Mononuclear cell (primary cell): ENCODE measurements at regions not wholly inside any gene's neighbourhood (a gene's known extent, or its start where the extent isn't known, plus 50 kb on each side); places are given as distances from the start of the nearest gene placed in this dataset.

Experiments used
- H3K27me3 ChIP-seq: 2 replicates; pipeline ENCODE4 v1.6.0; 2011; ENCODE audit warnings: low read length, control low read depth; ENCODE audit not compliant: insufficient read depth
- H3K4me1 ChIP-seq: 2 replicates; pipeline ENCODE4 v1.5.1; 2011; ENCODE audit warnings: mild to moderate bottlenecking, low read length, control low read depth; ENCODE audit not compliant: insufficient read depth
- H3K4me3 ChIP-seq: 2 replicates; pipeline ENCODE4 v1.5.1; 2011; ENCODE audit warnings: mild to moderate bottlenecking, low read length, moderate library complexity
- H3K9me3 ChIP-seq: 2 replicates; pipeline ENCODE4 v1.5.1; 2011; ENCODE audit warnings: low read depth, mild to moderate bottlenecking, control low read depth, low read length

DNA sequence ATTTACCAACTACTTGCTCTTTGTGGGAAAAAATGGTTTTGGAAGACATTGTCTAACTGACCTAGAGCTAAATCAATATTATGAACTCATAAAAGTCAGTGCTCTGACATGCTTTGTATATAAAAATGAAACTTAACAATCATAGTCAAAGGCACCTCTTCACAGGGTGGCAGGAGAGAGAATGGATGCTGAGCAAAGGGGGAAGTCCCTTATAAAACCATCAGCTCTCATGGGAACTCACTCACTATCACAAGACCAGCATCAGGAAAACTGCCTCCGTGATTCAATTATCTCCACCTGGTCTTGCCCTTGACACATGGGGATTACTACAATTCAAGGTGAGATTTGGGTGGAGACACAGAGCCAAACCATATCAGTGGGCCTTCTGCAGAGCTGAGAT lies 417.6 kb upstream of the AUTS2 start:
- no peaks in the 10 kb centered on the region for H3K9me3 ChIP-seq

GRCh38 chr7:69182596-69183467 lies 415.4 kb upstream of the AUTS2 start:
- Histone ChIP-seq H3K4me3 (no peak overlapping the region), H3K27me3 (no peaks in the 10 kb centered on the region), H3K9me3 (no peaks in the 10 kb centered on the region), H3K4me1 (peaks cover 22% of the 10 kb centered on the region)

More for the DNA sequence above, 417.6 kb upstream of the AUTS2 start:
- peaks cover 22% of the 10 kb centered on the region for H3K4me1 ChIP-seq
- H3K27me3 ChIP-seq: no peaks in the 10 kb centered on the region
- no peak overlapping the region for H3K4me3 ChIP-seq

GRCh38 chr7:69184339-69184738 lies 413.9 kb upstream of the AUTS2 start:
- Histone ChIP-seq H3K4me1 (peaks cover 22% of the 10 kb centered on the region), H3K27me3 (no peaks in the 10 kb centered on the region), H3K9me3 (no peaks in the 10 kb centered on the region), H3K4me3 (no peak overlapping the region)

DNA sequence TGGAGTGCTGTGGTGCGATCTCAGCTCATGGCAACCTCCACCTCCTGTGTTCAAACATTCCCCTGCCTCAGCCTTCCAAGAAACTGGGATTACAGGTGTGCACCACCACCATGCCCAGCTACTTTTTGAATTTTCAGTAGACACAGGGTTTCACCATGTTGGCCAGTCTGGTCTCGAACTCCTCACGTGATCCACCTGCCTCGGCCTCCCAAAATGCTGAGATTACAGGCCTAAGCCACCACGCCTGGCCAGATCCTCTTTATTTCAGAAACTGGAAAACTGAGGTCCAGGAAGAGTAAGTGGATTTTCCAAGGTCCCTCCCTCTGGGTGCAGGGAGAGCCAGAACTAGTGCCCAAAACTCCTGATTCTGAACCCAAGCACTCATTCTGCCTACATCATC lies 413.1 kb upstream of the AUTS2 start:
- Histone ChIP-seq H3K4me3 (no peak overlapping the region), H3K4me1 (peaks cover 22% of the 10 kb centered on the region), H3K27me3 (no peaks in the 10 kb centered on the region), H3K9me3 (no peaks in the 10 kb centered on the region)

GRCh38 chr7:69186974-69187373 lies 411.3 kb upstream of the AUTS2 start:
- H3K4me3 ChIP-seq: no peak overlapping the region
- peaks cover 21% of the 10 kb centered on the region for H3K4me1 ChIP-seq
- no peaks in the 10 kb centered on the region for H3K9me3 ChIP-seq
- no peaks in the 10 kb centered on the region for H3K27me3 ChIP-seq

- no peaks in the 10 kb centered on the region for H3K9me3 ChIP-seq
- peaks cover 18% of the 10 kb centered on the region for H3K4me1 ChIP-seq
- H3K4me3 ChIP-seq: no peak overlapping the region
These were observed 410.4 kb upstream of the AUTS2 start for GRCh38 chr7:69187824-69188333.

DNA sequence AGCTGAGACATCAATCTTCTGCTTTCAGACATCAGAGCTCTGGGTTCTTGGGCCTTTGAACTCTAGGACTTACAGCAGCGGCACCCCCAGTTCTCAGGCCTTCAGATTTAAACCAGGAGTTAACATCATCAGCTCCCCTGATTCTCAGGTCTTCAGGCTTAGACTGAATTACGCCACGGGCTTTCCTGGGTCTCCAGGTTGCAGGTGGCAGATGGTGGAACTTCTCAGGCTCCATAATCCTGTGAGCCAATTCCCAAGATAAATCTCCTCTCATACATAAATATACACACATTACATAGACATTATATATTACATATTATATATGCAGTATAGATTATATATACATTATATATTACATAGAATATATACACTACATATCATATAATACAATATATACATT lies 408.9 kb upstream of the AUTS2 start:
- Histone ChIP-seq H3K4me1 (peaks cover 2% of the 10 kb centered on the region), H3K4me3 (no peak overlapping the region), H3K27me3 (no peaks in the 10 kb centered on the region), H3K9me3 (no peaks in the 10 kb centered on the region)

More at GRCh38 chr7:69187824-69188333, 410.4 kb upstream of the AUTS2 start:
- no peaks in the 10 kb centered on the region for H3K27me3 ChIP-seq

- Histone ChIP-seq H3K4me1 (no peaks in the 10 kb centered on the region), H3K9me3 (no peaks in the 10 kb centered on the region), H3K27me3 (no peaks in the 10 kb centered on the region), H3K4me3 (no peak overlapping the region)
These were observed 408.2 kb upstream of the AUTS2 start for GRCh38 chr7:69190025-69190424.

- no peaks in the 10 kb centered on the region for H3K4me1 ChIP-seq
- no peaks in the 10 kb centered on the region for H3K27me3 ChIP-seq
- H3K4me3 ChIP-seq: no peak overlapping the region
- no peaks in the 10 kb centered on the region for H3K9me3 ChIP-seq
These were observed 407.5 kb upstream of the AUTS2 start for GRCh38 chr7:69190763-69191162.

DNA sequence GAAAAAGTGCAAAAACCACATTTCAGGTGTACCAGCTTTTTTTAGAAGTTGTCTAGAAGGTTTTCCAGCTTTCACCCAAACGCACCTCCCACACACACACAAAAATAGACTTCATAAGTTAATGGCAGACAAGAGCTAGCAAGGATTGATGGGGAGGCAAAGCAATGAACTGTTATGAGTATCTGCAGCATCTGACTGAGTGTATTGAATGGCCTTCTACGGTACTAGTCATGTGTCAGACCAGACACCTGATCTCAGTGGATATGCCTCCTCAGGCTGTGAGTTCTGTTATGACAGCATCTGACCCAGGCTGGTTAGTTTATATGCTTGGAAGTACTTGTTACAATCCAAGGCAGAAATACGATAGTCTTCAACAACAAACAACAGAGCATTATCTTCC lies 406.1 kb upstream of the AUTS2 start:
- H3K9me3 ChIP-seq: no peaks in the 10 kb centered on the region
- H3K27me3 ChIP-seq: no peaks in the 10 kb centered on the region
- H3K4me1 ChIP-seq: no peaks in the 10 kb centered on the region
- H3K4me3 ChIP-seq: no peak overlapping the region

- Histone ChIP-seq H3K9me3 (no peaks in the 10 kb centered on the region), H3K4me3 (no peak overlapping the region), H3K4me1 (no peaks in the 10 kb centered on the region), H3K27me3 (no peaks in the 10 kb centered on the region)
These were observed 405.2 kb upstream of the AUTS2 start for GRCh38 chr7:69193061-69193460.

DNA sequence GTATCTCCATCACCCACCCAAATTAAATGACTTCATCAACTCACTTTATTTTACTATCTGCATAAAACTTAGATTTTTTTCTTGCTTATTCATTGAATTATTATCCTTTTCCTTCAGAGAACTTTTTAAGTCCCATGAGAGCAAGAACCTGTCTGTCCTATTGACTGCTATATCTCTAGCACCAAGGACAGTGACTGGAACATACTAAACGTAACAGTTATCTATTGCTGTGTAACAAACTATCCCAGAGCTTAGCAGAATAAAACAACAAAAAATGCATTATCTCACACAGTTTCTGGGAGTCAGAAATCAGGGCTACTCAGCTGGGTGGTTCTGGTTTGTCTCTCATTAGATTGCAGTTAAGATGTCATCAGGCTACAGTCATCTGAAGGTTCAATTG lies 401.7 kb upstream of the AUTS2 start:
- peaks cover 15% of the 10 kb centered on the region for H3K9me3 ChIP-seq
- no peak overlapping the region for H3K4me3 ChIP-seq
- H3K27me3 ChIP-seq: no peaks in the 10 kb centered on the region
- H3K4me1 ChIP-seq: no peaks in the 10 kb centered on the region

DNA sequence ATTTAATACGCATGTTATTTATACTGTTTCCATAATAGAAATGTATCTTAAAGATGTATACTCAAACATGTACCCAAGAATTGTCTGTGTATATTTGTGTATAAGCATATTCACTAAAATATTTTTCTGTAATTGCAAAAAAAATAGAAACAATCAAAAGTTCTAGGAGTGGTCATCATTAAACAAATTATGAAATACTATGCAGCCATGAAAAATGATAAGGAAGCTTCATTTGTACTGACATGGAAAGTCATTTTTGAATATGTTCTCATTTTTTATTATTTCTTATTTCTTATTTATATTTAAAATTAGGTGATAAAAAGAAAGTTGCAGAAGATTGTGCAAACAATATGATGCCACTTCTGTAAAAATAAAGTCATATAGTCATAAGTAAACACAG lies 400.0 kb upstream of the AUTS2 start:
- no peaks in the 10 kb centered on the region for H3K4me1 ChIP-seq
- no peaks in the 10 kb centered on the region for H3K27me3 ChIP-seq
- H3K9me3 ChIP-seq: peaks cover 15% of the 10 kb centered on the region
- H3K4me3 ChIP-seq: no peak overlapping the region

DNA sequence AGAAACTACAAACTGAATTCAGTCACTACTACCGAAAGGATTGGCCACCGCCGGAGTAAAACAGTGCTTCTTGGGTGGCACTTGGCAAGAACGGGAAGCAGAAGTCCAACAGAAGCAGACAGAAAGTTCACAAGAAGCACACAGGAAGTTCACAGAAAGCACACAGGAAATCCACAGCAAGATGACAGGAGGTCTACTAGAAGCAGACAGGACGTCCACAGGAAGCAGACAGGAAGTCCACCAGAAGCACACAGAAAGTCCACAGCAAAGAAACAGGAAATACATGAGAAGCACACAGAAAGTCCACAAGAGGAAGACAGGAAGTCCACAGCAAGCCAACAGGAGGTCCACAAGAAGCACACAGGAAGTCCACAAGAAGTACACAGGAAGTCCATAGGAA lies 399.2 kb upstream of the AUTS2 start:
- Histone ChIP-seq H3K9me3 (peaks cover 15% of the 10 kb centered on the region), H3K4me1 (no peaks in the 10 kb centered on the region), H3K27me3 (no peaks in the 10 kb centered on the region), H3K4me3 (no peak overlapping the region)

DNA sequence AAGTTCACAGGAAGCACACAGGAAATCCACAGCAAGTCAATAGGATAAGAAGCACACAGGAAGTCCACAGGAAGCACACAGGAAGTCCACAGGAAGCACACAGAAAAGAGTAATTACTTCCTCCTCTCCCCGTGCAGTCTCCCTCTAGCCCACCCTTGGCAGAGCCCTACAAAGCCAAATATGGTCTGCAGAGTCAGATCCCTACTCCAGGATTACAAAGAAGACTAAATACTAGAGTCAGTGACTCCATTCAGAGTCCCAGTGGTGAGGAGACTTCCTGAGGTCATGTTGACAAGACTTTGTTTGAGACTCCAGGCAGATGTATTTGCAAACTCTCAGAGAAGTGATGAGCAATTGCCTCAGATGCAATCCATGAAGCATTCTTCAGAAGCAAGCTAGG lies 398.6 kb upstream of the AUTS2 start:
- Histone ChIP-seq H3K27me3 (no peaks in the 10 kb centered on the region), H3K4me3 (no peak overlapping the region), H3K9me3 (peaks cover 15% of the 10 kb centered on the region), H3K4me1 (no peaks in the 10 kb centered on the region)

- no peaks in the 10 kb centered on the region for H3K27me3 ChIP-seq
- no peaks in the 10 kb centered on the region for H3K4me1 ChIP-seq
- H3K9me3 ChIP-seq: peaks cover 11% of the 10 kb centered on the region
- no peak overlapping the region for H3K4me3 ChIP-seq
These were observed 394.4 kb upstream of the AUTS2 start for GRCh38 chr7:69203871-69204270.
